ENCODE measurements at regions not wholly inside any gene's neighbourhood (a gene's known extent, or its start where the extent isn't known, plus 50 kb on each side); places are given as distances from the start of the nearest gene placed in this dataset.

- TF ChIP-seq PATZ1 (CRISPR knock-in tag; IDR thresholded peaks at IDR 0.05; ENCODE audit: borderline replicate concordance) = no peak
- no peak for TF ChIP-seq TSHZ2 (CRISPR knock-in tag; IDR thresholded peaks at IDR 0.05)
- TF ChIP-seq CREB5 (CRISPR knock-in tag; IDR thresholded peaks at IDR 0.05; ENCODE audit: low read depth) = no peak
- TF ChIP-seq CSDC2 (CRISPR knock-in tag; IDR thresholded peaks at IDR 0.05) = no peak
- no peak for TF ChIP-seq ZNF70 (CRISPR knock-in tag; IDR thresholded peaks at IDR 0.05)
- no peak for TF ChIP-seq GLIS3 (CRISPR knock-in tag; IDR thresholded peaks at IDR 0.05)
- TF ChIP-seq ISL1 (CRISPR knock-in tag; IDR thresholded peaks at IDR 0.05) = no peak
Observed at GRCh38 chr2:176960061-176960460, 252.5 kb upstream of the HNRNPA3 start.

GRCh38 chr2:176960736-176961520 lies 251.7 kb upstream of the HNRNPA3 start:
- no peak for TF ChIP-seq ZFP3 (CRISPR knock-in tag; IDR thresholded peaks at IDR 0.05)
- peak; percentile 59 for TF ChIP-seq ISL1 (CRISPR knock-in tag; IDR thresholded peaks at IDR 0.05)
- TF ChIP-seq ZNF565 (CRISPR knock-in tag; conservative IDR thresholded peaks at IDR 0.05; ENCODE audit: low read depth) = no peak
- no peak for TF ChIP-seq TCF4 (CRISPR knock-in tag; IDR thresholded peaks at IDR 0.05; ENCODE audit: borderline replicate concordance)
- no peak for TF ChIP-seq TSHZ2 (CRISPR knock-in tag; IDR thresholded peaks at IDR 0.05)
- no peak for TF ChIP-seq ZNF8 (CRISPR knock-in tag; IDR thresholded peaks at IDR 0.05)
- ATAC-seq = no peak

More at GRCh38 chr2:176960061-176960460, 252.5 kb upstream of the HNRNPA3 start:
- ATAC-seq = no peak

- ATAC-seq = no peak
- TF ChIP-seq ZFP3 (CRISPR knock-in tag; IDR thresholded peaks at IDR 0.05) (no peak), CSDC2 (CRISPR knock-in tag; IDR thresholded peaks at IDR 0.05) (no peak), CREB5 (CRISPR knock-in tag; IDR thresholded peaks at IDR 0.05; ENCODE audit: low read depth) (no peak), ZFP30 (CRISPR knock-in tag; IDR thresholded peaks at IDR 0.05) (no peak), TOX (CRISPR knock-in tag; IDR thresholded peaks at IDR 0.05; ENCODE audit: borderline replicate concordance) (no peak), PATZ1 (CRISPR knock-in tag; IDR thresholded peaks at IDR 0.05; ENCODE audit: borderline replicate concordance) (no peak), POU6F1 (CRISPR knock-in tag; IDR thresholded peaks at IDR 0.05; ENCODE audit: borderline replicate concordance, low read depth) (no peak), TSHZ2 (CRISPR knock-in tag; IDR thresholded peaks at IDR 0.05) (no peak), ZNF565 (CRISPR knock-in tag; conservative IDR thresholded peaks at IDR 0.05; ENCODE audit: low read depth) (no peak), ZC3H10 (CRISPR knock-in tag; IDR thresholded peaks at IDR 0.05) (no peak), ZNF8 (CRISPR knock-in tag; IDR thresholded peaks at IDR 0.05) (no peak), PPARA (CRISPR knock-in tag; IDR thresholded peaks at IDR 0.05; ENCODE audit: borderline replicate concordance) (no peak), GLIS3 (CRISPR knock-in tag; IDR thresholded peaks at IDR 0.05) (no peak)
Observed at GRCh38 chr2:176961775-176962619, 250.6 kb upstream of the HNRNPA3 start.
